ENCODE measurements at regions not wholly inside any gene's neighbourhood (a gene's known extent, or its start where the extent isn't known, plus 50 kb on each side); places are given as distances from the start of the nearest gene placed in this dataset.

DNA sequence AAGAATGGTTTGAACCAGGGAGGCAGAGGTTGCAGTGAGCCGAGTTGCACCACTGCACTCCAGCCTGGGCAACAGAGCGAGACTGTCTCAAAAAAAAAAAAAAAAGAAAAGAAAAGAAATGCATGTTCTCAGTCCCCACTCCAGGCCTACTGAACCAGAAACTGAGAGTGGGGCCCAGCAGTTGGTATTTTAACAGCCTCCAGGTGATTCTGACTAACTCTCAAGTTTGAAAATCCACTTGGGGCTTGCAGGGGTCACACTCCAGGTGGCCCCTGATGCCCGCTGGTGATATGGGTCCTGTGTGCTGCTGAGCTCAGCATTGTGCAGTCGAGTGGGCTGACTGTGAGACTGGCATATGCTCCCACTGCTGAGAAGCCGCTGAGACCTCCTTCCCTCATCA, 133.7 kb upstream of the C2CD4B start:
- Histone ChIP-seq H3K4me1 (peaks cover 4 to 10% (median 9%) of the 10 kb centered on the region in 4 donors), H3K9me3 (peaks cover 0 to 2% (median 0%) of the 10 kb centered on the region in 4 donors), H3K4me3 (no peak overlapping the region), H3K36me3 (no peaks in the 10 kb centered on the region), H3K27ac (no peak overlapping the region), H3K27me3 (no peaks in the 10 kb centered on the region)
- no peak for DNase-seq
- 87 to 95% (median 92%) methylated on average over 5 of the region's 5 CpGs for WGBS, 5 donors
- no peak for TF ChIP-seq POLR2A (IDR thresholded peaks at IDR 0.05)
- TF ChIP-seq, protein P1, sequence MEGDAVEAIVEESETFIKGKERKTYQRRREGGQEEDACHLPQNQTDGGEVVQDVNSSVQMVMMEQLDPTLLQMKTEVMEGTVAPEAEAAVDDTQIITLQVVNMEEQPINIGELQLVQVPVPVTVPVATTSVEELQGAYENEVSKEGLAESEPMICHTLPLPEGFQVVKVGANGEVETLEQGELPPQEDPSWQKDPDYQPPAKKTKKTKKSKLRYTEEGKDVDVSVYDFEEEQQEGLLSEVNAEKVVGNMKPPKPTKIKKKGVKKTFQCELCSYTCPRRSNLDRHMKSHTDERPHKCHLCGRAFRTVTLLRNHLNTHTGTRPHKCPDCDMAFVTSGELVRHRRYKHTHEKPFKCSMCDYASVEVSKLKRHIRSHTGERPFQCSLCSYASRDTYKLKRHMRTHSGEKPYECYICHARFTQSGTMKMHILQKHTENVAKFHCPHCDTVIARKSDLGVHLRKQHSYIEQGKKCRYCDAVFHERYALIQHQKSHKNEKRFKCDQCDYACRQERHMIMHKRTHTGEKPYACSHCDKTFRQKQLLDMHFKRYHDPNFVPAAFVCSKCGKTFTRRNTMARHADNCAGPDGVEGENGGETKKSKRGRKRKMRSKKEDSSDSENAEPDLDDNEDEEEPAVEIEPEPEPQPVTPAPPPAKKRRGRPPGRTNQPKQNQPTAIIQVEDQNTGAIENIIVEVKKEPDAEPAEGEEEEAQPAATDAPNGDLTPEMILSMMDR (IDR thresholded peaks at IDR 0.05): no peak
- TF ChIP-seq POLR2AphosphoS5 (IDR thresholded peaks at IDR 0.05): no peak
- TF ChIP-seq EP300 (IDR thresholded peaks at IDR 0.05): no peak
- intact Hi-C loops (cut with DNase I; ENCODE audit: low total_unique reads): no loop called here

- DNase-seq: no peak
- Histone ChIP-seq H3K27ac (no peak overlapping the region), H3K36me3 (no peaks in the 10 kb centered on the region), H3K27me3 (no peaks in the 10 kb centered on the region), H3K9me3 (no peaks in the 10 kb centered on the region), H3K4me3 (no peak overlapping the region), H3K4me1 (peaks cover 4 to 10% (median 9%) of the 10 kb centered on the region in 4 donors)
- no peak for TF ChIP-seq EP300 (IDR thresholded peaks at IDR 0.05)
- TF ChIP-seq, protein P1 (IDR thresholded peaks at IDR 0.05): no peak
- no peak for TF ChIP-seq POLR2A (IDR thresholded peaks at IDR 0.05)
- TF ChIP-seq POLR2AphosphoS5 (IDR thresholded peaks at IDR 0.05): no peak
- 92 to 98% (median 95%) methylated on average over 10 of the region's 10 CpGs for WGBS, 5 donors
- intact Hi-C loops (cut with DNase I; ENCODE audit: low total_unique reads): no loop called here
These were observed 134.5 kb upstream of the C2CD4B start for GRCh38 chr15:62299541-62299940.

DNA sequence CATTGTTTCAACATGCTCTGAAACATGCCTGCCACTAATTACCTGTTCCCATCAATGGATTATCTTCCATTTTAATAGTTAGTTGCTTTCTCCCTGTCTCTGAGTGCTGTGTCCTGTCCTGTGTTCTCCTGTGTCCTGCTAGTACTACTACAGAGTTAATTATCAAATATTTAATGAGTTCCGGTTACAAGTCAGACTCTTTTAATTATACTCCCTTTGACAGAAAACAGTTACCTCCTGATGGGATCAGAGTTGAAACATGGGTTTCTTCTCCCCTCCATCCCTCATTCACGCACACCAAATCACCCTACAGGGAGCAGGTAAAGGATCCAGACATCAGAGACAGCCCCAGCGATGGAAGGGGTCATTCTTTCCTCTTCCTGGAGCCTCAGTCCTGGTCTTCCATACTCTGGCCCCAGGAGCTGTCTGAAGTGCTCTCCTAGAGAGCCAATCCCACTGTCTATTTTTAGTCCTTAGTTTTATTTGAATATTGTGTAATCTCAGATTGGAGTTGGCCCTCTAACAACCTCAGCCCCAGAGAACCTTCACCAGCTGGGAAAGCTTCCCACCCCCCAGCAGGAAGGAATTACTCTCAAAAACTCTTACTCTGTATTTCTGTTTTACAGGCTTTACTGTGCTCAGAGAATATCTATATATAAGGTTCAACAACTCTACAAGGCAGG, 137.0 kb upstream of the C2CD4B start:
- no peak overlapping the region for H3K27ac ChIP-seq
- no peak overlapping the region for H3K4me3 ChIP-seq
- H3K4me1 ChIP-seq: peaks cover 10 to 17% (median 17%) of the 10 kb centered on the region in 4 donors
- no peak for DNase-seq
- no peaks in the 10 kb centered on the region for H3K36me3 ChIP-seq
- WGBS, 5 donors: 68 to 76% (median 72%) methylated on average over 3 of the region's 3 CpGs
- H3K9me3 ChIP-seq: no peaks in the 10 kb centered on the region
- no peak for TF ChIP-seq EP300 (IDR thresholded peaks at IDR 0.05)
- no peak for TF ChIP-seq POLR2AphosphoS5 (IDR thresholded peaks at IDR 0.05)
- TF ChIP-seq POLR2A (IDR thresholded peaks at IDR 0.05): no peak
- TF ChIP-seq, protein P1 (IDR thresholded peaks at IDR 0.05): no peak
- intact Hi-C loops (cut with DNase I; ENCODE audit: low total_unique reads): no loop called here
- H3K27me3 ChIP-seq: no peaks in the 10 kb centered on the region

DNA sequence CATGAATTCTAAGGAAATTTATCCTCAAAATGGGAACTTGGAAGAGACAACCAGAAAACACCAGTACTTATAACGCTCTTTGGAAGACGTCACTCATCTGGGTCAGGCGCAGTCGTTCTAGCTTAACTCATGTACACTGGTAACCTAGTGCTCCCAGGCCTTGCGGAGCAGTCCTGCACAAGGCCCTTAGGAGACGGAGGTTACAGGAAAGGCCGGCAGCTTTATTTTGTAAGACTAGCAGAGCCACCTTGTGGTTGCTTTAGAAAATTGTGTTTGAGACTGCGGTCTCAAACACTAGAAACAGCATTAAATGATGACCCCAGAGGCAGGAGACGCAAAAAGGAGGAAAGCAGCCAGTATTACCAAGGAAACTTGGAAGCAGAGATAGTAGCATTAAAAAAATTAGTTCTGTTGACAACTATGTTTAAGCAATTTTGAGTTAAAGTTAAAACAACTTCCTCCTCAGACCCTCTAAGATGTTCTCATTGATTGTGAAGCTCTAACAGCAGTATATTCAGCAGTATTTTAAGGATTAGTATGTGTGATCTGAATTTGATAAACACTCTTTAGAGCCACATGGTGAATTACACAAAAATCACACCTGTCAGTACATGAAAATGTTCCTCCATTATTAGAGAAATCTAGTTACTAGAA, 141.9 kb upstream of the C2CD4B start:
- TF ChIP-seq, protein P1 (IDR thresholded peaks at IDR 0.05): peak in 5 of 7 experiments; percentile 33 to 71 (median 58)
- TF ChIP-seq EP300 (IDR thresholded peaks at IDR 0.05): no peak
- TF ChIP-seq POLR2AphosphoS5 (IDR thresholded peaks at IDR 0.05): peak in 1 of 3 donors; percentile 37
- no peaks in the 10 kb centered on the region for H3K9me3 ChIP-seq
- intact Hi-C loops (cut with DNase I; ENCODE audit: low total_unique reads): no loop called here
- 7 to 13% (median 10%) methylated on average over 9 of the region's 9 CpGs for WGBS, 5 donors
- H3K36me3 ChIP-seq: no peaks in the 10 kb centered on the region
- H3K27ac ChIP-seq: peak overlapping the region in 1 of 5 donors; percentile 19
- H3K4me3 ChIP-seq: no peak overlapping the region
- DNase-seq: peak; percentile 64 to 87
- H3K27me3 ChIP-seq: peaks cover 0 to 3% (median 0%) of the 10 kb centered on the region in 3 donors
- peaks cover 8 to 17% (median 16%) of the 10 kb centered on the region in 4 donors for H3K4me1 ChIP-seq
